ENCODE measurements at regions not wholly inside any gene's neighbourhood (a gene's known extent, or its start where the extent isn't known, plus 50 kb on each side); places are given as distances from the start of the nearest gene placed in this dataset.

DNA sequence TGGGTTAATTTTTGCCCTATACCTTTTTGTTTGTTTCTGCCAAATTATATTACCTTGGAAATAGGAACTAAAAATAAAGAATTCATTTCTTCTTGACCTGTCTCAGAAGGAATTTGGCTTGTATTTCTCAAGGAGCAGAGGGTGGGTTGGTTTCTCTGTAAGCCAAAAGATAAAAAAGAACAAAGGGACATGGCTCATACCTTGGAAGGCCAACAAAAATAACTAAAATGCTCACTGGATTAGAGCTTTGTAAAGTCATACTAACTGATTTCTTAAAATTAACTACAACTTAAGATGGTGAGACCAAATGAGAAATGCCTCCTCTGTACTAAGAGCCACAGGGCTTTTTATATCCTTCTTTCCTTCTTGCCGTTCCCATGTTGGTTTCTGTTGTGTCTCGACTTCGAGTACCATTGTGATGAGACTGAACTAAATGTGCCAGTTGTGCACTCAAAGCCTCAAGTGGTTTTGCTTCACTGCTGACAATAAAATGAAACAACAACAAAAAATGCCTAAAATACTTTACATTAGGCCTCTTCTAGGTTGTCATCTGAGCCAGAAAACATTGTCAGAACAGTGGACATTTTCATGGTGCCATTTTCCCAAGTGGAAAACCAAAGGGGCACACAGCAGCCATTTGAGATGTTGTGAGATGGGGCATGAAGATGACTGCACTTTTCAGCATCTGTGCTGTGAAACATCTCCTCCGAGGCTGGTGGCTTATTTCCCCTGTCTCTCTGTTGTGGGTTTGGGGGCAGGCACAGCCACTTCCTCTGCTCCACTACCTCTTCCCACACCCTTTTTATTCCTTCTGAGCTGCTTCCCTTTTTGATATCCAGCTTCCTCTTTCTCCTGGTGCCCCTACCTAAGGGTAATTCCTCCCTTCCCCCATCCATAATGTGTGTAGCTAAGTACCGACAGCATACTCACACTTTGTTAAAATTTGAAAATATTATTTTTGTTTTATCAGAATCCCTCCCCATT is 51.8 kb upstream of the AGR3 start:
- TF ChIP-seq CTCF (IDR thresholded peaks at IDR 0.05): no peak
- TF ChIP-seq EP300 (IDR thresholded peaks at IDR 0.05): peak in 1 of 2 donors; percentile 47

Measured in tibial nerve (tissue), 4 donors.